ENCODE measurements at regions not wholly inside any gene's neighbourhood (a gene's known extent, or its start where the extent isn't known, plus 50 kb on each side); places are given as distances from the start of the nearest gene placed in this dataset.
"Not testable (repeated sequence)": the region's sequence is repeated elsewhere in the genome, so short reads cannot be mapped to it uniquely, and the experiment has no call there.

DNA sequence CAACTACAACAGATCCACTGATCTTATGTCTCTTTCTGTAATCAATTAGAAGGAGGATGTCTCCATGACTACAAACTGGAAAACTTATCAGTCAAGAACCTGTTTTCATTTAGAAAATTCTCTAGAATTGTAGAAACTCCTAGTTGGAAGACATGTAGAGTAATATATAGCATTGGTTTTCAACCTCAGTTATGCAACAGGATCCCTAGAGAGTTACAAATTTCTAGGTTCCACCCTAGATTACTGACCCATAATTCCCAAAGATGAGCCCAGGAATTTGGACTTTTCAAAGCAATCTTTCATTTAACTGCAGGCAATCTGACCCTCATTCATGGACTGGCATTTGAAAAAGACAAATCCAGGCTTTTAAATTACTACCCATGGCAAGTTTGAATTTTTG lies 116.9 kb upstream of the RAP2B start:
- no peak for DNase-seq (ENCODE audit: low read depth)
- no peak overlapping the region for H3K4me3 ChIP-seq (ENCODE audit: low read depth, low read length)
- TF ChIP-seq CTCF (conservative IDR thresholded peaks at IDR 0.05; ENCODE audit: low read depth, low read length), result no peak

GRCh38 chr3:153050978-153051377 lies 111.0 kb upstream of the RAP2B start:
- no peak for TF ChIP-seq CTCF (conservative IDR thresholded peaks at IDR 0.05; ENCODE audit: low read depth, low read length)
- no peak overlapping the region for H3K4me3 ChIP-seq (ENCODE audit: low read depth, low read length)
- DNase-seq (ENCODE audit: low read depth), result no peak

- TF ChIP-seq CTCF (conservative IDR thresholded peaks at IDR 0.05; ENCODE audit: low read depth, low read length), result no peak
- peak; percentile 59 for DNase-seq (ENCODE audit: low read depth)
- H3K4me3 ChIP-seq (ENCODE audit: low read depth, low read length), result no peak overlapping the region
Observed at GRCh38 chr3:153051427-153052095, 110.5 kb upstream of the RAP2B start.

DNA sequence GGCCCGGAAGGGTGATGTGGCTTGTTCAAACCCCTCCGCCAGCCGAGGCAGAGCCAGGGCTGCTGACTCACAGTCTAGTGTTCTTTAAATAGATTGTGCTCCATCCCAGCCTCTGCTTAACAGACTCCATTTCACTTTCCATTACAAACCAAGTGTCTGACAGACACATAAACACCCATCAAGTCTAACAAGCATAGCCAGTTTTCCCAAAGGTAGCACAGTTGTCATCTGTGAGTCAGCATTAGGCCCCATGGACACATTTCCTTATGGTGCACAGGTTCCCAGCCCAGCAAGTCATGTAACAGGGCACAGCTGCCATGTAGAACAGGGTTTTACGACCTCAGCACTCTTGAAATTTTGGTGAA lies 109.9 kb upstream of the RAP2B start:
- H3K4me3 ChIP-seq (ENCODE audit: low read depth, low read length), result no peak overlapping the region
- DNase-seq (ENCODE audit: low read depth), result peak; percentile 77
- TF ChIP-seq CTCF (conservative IDR thresholded peaks at IDR 0.05; ENCODE audit: low read depth, low read length), result no peak

- no peak overlapping the region for H3K4me3 ChIP-seq (ENCODE audit: low read depth, low read length)
- DNase-seq (ENCODE audit: low read depth), result no peak
- TF ChIP-seq CTCF (conservative IDR thresholded peaks at IDR 0.05; ENCODE audit: low read depth, low read length), result no peak
Observed at GRCh38 chr3:153055217-153055616, 106.8 kb upstream of the RAP2B start.

GRCh38 chr3:153055779-153056178 lies 106.2 kb upstream of the RAP2B start:
- no peak for TF ChIP-seq CTCF (conservative IDR thresholded peaks at IDR 0.05; ENCODE audit: low read depth, low read length)
- H3K4me3 ChIP-seq (ENCODE audit: low read depth, low read length), result no peak overlapping the region
- no peak for DNase-seq (ENCODE audit: low read depth)

DNA sequence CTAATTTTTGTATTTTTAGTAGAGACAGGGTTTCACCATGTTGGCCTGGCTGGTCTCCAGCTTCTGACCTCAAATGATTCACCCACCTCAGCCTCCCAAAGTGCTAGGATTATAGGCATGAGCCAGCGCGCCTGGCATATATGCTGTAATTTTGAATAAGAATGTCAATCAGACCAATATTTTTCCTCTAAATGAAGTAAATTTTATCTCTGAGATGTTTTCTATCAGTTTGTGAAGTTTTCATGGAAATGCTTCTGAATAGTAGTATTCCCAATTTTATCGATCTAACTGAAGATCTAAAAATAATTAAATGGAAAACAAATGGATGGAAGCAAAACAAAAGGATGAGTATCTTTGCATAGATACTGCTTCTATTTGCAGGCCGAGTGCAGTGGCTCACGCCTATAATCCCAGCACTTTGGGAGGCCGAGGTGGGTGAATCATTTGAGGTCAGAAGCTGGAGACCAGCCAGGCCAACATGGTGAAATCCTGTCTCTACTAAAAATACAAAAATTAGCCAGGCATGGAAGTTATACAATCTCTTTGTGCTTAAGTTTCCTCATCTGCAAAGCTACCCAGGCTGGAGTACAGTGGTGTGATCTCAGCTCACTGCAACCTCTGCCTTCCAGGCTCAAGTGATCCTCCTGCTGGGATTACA lies 103.9 kb upstream of the RAP2B start:
- peak; percentile 68 for DNase-seq (ENCODE audit: low read depth)
- not testable (repeated sequence) for H3K4me3 ChIP-seq (ENCODE audit: low read depth, low read length)
